ENCODE measurements at regions not wholly inside any gene's neighbourhood (a gene's known extent, or its start where the extent isn't known, plus 50 kb on each side); places are given as distances from the start of the nearest gene placed in this dataset.

DNA sequence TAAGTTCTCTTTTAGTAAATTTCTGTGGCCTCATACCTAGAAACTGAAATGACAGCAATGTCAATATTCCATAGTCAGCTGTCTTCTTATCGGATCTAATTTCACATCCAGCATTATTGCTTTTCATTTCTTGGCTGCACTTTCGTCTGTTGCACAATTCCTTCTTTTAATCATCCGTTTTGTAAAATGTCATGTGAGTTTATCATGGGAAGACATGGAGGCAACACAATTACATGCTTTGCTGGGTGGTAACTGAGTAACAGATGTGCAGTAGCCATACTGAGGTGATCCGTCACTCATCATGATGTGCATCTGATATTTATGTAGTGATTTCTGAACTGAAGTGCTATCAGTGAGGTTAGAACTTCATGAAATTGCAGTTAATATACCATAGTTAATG lies 68.3 kb upstream of the SLC7A11 start:
- TF ChIP-seq, protein P1, sequence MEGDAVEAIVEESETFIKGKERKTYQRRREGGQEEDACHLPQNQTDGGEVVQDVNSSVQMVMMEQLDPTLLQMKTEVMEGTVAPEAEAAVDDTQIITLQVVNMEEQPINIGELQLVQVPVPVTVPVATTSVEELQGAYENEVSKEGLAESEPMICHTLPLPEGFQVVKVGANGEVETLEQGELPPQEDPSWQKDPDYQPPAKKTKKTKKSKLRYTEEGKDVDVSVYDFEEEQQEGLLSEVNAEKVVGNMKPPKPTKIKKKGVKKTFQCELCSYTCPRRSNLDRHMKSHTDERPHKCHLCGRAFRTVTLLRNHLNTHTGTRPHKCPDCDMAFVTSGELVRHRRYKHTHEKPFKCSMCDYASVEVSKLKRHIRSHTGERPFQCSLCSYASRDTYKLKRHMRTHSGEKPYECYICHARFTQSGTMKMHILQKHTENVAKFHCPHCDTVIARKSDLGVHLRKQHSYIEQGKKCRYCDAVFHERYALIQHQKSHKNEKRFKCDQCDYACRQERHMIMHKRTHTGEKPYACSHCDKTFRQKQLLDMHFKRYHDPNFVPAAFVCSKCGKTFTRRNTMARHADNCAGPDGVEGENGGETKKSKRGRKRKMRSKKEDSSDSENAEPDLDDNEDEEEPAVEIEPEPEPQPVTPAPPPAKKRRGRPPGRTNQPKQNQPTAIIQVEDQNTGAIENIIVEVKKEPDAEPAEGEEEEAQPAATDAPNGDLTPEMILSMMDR (conservative IDR thresholded peaks at IDR 0.05; ENCODE audit: low read depth, low read length): no peak
- H3K4me3 ChIP-seq (ENCODE audit: low read depth, low read length): no peak overlapping the region
- peak; percentile 68 for DNase-seq (ENCODE audit: low read depth)

DNA sequence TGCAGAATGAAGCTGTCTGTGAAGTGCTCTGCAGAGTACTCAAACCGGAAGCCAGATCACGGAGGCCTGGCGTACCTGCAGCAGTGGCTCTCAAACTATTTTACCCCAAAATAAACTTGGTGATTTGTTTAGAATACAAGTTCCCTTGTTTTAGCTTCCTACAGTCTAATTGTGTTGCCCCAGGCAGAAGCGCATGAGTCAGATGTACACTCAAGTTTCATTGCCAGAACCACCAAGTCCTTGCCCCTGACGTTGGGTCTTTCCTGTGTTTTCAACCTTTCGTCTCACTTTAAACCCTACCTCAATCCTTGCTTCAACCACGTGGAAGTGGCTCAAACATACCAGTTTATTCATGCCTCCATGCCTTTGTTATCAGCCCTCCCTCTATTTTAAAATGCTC lies 66.2 kb upstream of the SLC7A11 start:
- TF ChIP-seq, protein P1 (conservative IDR thresholded peaks at IDR 0.05; ENCODE audit: low read depth, low read length): no peak
- DNase-seq (ENCODE audit: low read depth): peak; percentile 72
- H3K4me3 ChIP-seq (ENCODE audit: low read depth, low read length): no peak overlapping the region

GRCh38 chr4:138307319-138307718 lies 65.2 kb upstream of the SLC7A11 start:
- TF ChIP-seq, protein P1 (conservative IDR thresholded peaks at IDR 0.05; ENCODE audit: low read depth, low read length): no peak
- no peak for DNase-seq (ENCODE audit: low read depth)
- H3K4me3 ChIP-seq (ENCODE audit: low read depth, low read length): no peak overlapping the region

DNA sequence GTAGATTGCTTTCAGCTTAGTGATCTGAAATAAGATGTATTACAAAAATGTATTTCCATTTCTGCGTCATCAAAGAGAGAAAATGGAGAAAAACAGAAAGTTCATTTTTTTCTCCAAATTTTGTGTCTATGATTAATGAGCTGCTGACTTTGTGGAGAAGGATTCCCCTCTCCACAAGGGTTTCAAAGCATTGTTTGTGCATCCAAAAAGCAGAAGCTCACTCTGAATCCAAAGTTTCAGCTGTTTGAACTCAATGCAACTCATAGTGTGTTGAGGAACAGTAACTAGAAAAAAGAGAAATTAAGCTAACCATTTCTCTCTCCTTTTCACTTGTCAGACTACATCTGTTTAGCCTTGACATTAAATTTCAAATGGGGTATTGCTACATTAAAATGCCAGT lies 62.9 kb upstream of the SLC7A11 start:
- TF ChIP-seq, protein P1 (conservative IDR thresholded peaks at IDR 0.05; ENCODE audit: low read depth, low read length): no peak
- H3K4me3 ChIP-seq (ENCODE audit: low read depth, low read length): no peak overlapping the region
- no peak for DNase-seq (ENCODE audit: low read depth)

DNA sequence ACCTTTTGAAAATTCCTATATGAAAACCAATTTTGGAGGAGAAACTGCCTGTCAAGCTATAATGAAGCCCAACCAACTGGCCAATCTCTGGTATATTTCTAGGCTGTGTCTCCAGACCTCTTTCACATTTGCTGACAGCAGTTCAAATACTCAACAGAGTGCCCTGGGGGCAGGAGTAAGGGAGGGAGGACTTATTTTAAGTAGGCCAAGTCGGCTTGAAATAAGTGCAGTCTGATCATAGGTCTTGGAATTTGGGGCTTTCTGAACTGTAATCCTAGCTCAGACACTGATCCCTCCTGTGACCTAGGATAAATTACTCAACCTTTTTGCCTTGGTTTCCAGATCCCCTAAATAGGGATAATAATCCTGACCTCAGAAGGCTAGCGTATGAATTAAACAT lies 59.4 kb upstream of the SLC7A11 start:
- H3K4me3 ChIP-seq (ENCODE audit: low read depth, low read length): no peak overlapping the region
- TF ChIP-seq, protein P1 (conservative IDR thresholded peaks at IDR 0.05; ENCODE audit: low read depth, low read length): no peak
- DNase-seq (ENCODE audit: low read depth): no peak

GRCh38 chr4:138300616-138301015 lies 58.5 kb upstream of the SLC7A11 start:
- TF ChIP-seq, protein P1 (conservative IDR thresholded peaks at IDR 0.05; ENCODE audit: low read depth, low read length): no peak
- DNase-seq (ENCODE audit: low read depth): peak; percentile 44
- no peak overlapping the region for H3K4me3 ChIP-seq (ENCODE audit: low read depth, low read length)

GRCh38 chr4:138299881-138300280 lies 57.7 kb upstream of the SLC7A11 start:
- no peak overlapping the region for H3K4me3 ChIP-seq (ENCODE audit: low read depth, low read length)
- TF ChIP-seq, protein P1 (conservative IDR thresholded peaks at IDR 0.05; ENCODE audit: low read depth, low read length): no peak
- no peak for DNase-seq (ENCODE audit: low read depth)

All from choroid plexus epithelial cell (primary cell).